HCT116 (cell line): ENCODE measurements at regions not wholly inside any gene's neighbourhood (a gene's known extent, or its start where the extent isn't known, plus 50 kb on each side); places are given as distances from the start of the nearest gene placed in this dataset.

Experiments used
- ATAC-seq: fragments of 200-7000 bp; cut with Tn5 transposase; 2 replicates; pipeline ENCODE4 v1.9.1; 2020; ENCODE audit warnings: mild to moderate bottlenecking, moderate library complexity
- BruUV-seq: library from RNA; stranded (reverse); fragments of 400-500 nt; replicated peaks from 2 replicates; lab custom pipeline; 2021; lab: Mats Ljungman, UMichigan
- CTCF ChIA-PET: fragments of 300-600 bp; sonication (Branson Sonifier 250); formaldehyde crosslinking; loops from one replicate; lab custom pipeline; 2021; ENCODE audit warnings: antibody characterized with exemption; lab: Charles Lee
- POLR2A ChIA-PET: fragments of 300-600, 350-600 bp; sonication (Branson Sonifier 250); formaldehyde crosslinking; loops from one replicate; lab custom pipeline; 2021; ENCODE audit warnings: antibody characterized with exemption; lab: Charles Lee
- RAD21 ChIA-PET, 2 experiments: fragments of 300-600 bp; sonication (Branson Sonifier 250); formaldehyde crosslinking; loops; one replicate each; lab custom pipeline; 2023; ENCODE audit warnings: low total read pairs in 2 of 2; ENCODE audit not compliant: uncharacterized antibody in 2 of 2, unreplicated experiment in 2 of 2, low non-redundant PET in 1 of 2; lab: Charles Lee
- DNase-seq: peaks from one replicate; pipeline ENCODE4 v3.0.0-alpha.2; 2010; ENCODE audit warnings: low read depth, low spot score
- H2AFZ ChIP-seq: fragments of 200-600 bp; shearing (Covaris generic), sonication (generic); 2 replicates; pipeline ENCODE4 v1.6.1; 2017; ENCODE audit warnings: low read depth, mixed run types, mixed read lengths, antibody characterized with exemption, low read length; ENCODE audit not compliant: poor library complexity, severe bottlenecking
- H3K27ac ChIP-seq: 2 replicates; pipeline ENCODE4 v1.5.1; 2012; ENCODE audit warnings: low read depth, low read length
- H3K27me3 ChIP-seq: fragments of 200-600 bp; sonication (generic); 2 replicates; pipeline ENCODE4 v1.6.1; 2016; ENCODE audit warnings: mixed run types, low read length, mixed read lengths; ENCODE audit not compliant: insufficient read depth
- H3K36me3 ChIP-seq, 2 experiments: fragments of 200-500 bp in 1 of 2; fragments of 200-600 bp in 1 of 2; sonication (Bioruptor generic) in 1 of 2; sonication (generic) in 1 of 2; 2 replicates each; pipeline versions ENCODE4 v1.5.1 to v1.6.1; 2014 to 2016; ENCODE audit warnings: low read length in 2 of 2, inconsistent platforms in 1 of 2, mixed read lengths in 1 of 2, mixed run types in 1 of 2; ENCODE audit not compliant: insufficient read depth in 2 of 2, control insufficient read depth in 1 of 2
- H3K4me1 ChIP-seq, 2 experiments: fragments of 200-600 bp in 1 of 2; sonication (generic) in 1 of 2; 2 replicates each; pipeline versions ENCODE4 v1.5.1 to v1.6.1; 2012 to 2017; ENCODE audit warnings: low read length in 2 of 2, inconsistent platforms in 1 of 2, mild to moderate bottlenecking in 1 of 2, mixed read lengths in 1 of 2, mixed run types in 1 of 2, moderate library complexity in 1 of 2; ENCODE audit not compliant: insufficient read depth in 2 of 2, control insufficient read depth in 1 of 2
- H3K4me2 ChIP-seq: fragments of 200-600 bp; sonication (generic); 2 replicates; pipeline ENCODE4 v1.6.1; 2017; ENCODE audit warnings: mixed run types, low read length, mixed read lengths
- H3K4me3 ChIP-seq, 2 experiments: fragments of 200-600 bp in 1 of 2; sonication (generic) in 1 of 2; replicated peaks in 1 of 2; 2 replicates each; pipeline ENCODE4 v1.5.1; 2011 to 2016; ENCODE audit warnings: low read length in 2 of 2, control low read depth in 1 of 2, low read depth in 1 of 2, mild to moderate bottlenecking in 1 of 2, mixed read lengths in 1 of 2, mixed run types in 1 of 2
- H3K79me2 ChIP-seq: fragments of 200-600 bp; sonication (generic); 2 replicates; pipeline ENCODE4 v1.6.1; 2017; ENCODE audit warnings: mild to moderate bottlenecking, mixed run types, low read length, moderate library complexity, mixed read lengths; ENCODE audit not compliant: insufficient read depth
- H3K9ac ChIP-seq: fragments of 200-600 bp; sonication (generic); 2 replicates; pipeline ENCODE4 v1.6.1; 2016; ENCODE audit warnings: low read length, mixed read lengths
- H3K9me2 ChIP-seq: fragments of 200-600 bp; sonication (generic), shearing (Covaris generic); 2 replicates; pipeline ENCODE4 v1.6.1; 2017; ENCODE audit warnings: mixed run types, mild to moderate bottlenecking, moderate library complexity; ENCODE audit not compliant: insufficient read depth
- H3K9me3 ChIP-seq, 2 experiments: fragments of 200-500 bp in 1 of 2; fragments of 200-600 bp in 1 of 2; sonication (Bioruptor generic) in 1 of 2; sonication (generic) in 1 of 2; 2 replicates each; pipeline ENCODE4 v1.6.1; 2014 to 2017; ENCODE audit warnings: low read length in 2 of 2, mixed read lengths in 2 of 2, inconsistent platforms in 1 of 2, low read depth in 1 of 2, mild to moderate bottlenecking in 1 of 2, mixed run types in 1 of 2, moderate library complexity in 1 of 2; ENCODE audit not compliant: control insufficient read depth in 1 of 2, insufficient read depth in 1 of 2
- H4K20me1 ChIP-seq: fragments of 200-600 bp; sonication (generic), shearing (Covaris generic); 2 replicates; pipeline ENCODE4 v1.6.1; 2017; ENCODE audit warnings: mixed run types, mild to moderate bottlenecking, moderate library complexity; ENCODE audit not compliant: insufficient read depth
- CBX3 ChIP-seq: IDR thresholded peaks from 2 replicates; pipeline ENCODE4 v1.6.1; 2012; ENCODE audit warnings: low read depth
- CEBPB ChIP-seq: IDR thresholded peaks from 2 replicates; pipeline ENCODE4 v1.6.1; 2012; ENCODE audit warnings: low read depth
- EGR1 ChIP-seq: IDR thresholded peaks from 2 replicates; pipeline ENCODE4 v1.6.1; 2012; ENCODE audit warnings: low read depth
- ELF1 ChIP-seq: IDR thresholded peaks from 2 replicates; pipeline ENCODE4 v1.6.1; 2012; ENCODE audit warnings: low read depth, borderline replicate concordance
- EZH2 ChIP-seq: fragments of 200-600 bp; sonication (generic); IDR thresholded peaks from 2 replicates; pipeline ENCODE4 v1.6.1; 2017; ENCODE audit warnings: antibody characterized with exemption, mixed run types
- EZH2phosphoT487 ChIP-seq: fragments of 200-600 bp; IDR thresholded peaks from 2 replicates; pipeline ENCODE4 v1.6.1; 2018; ENCODE audit warnings: antibody characterized with exemption, borderline replicate concordance
- FOSL1 ChIP-seq: IDR thresholded peaks from 2 replicates; pipeline ENCODE4 v1.6.1; 2012; ENCODE audit warnings: low read depth
- JUND ChIP-seq: IDR thresholded peaks from 2 replicates; pipeline ENCODE4 v1.6.1; 2012
- POLR2AphosphoS5 ChIP-seq: IDR thresholded peaks from 2 replicates; pipeline ENCODE4 v1.6.1; 2011; ENCODE audit warnings: mild to moderate bottlenecking, low read depth, low read length, moderate library complexity
- SIN3A ChIP-seq: IDR thresholded peaks from 2 replicates; pipeline ENCODE4 v1.6.1; 2012; ENCODE audit warnings: low read depth
- SP1 ChIP-seq: IDR thresholded peaks from 2 replicates; pipeline ENCODE4 v1.6.1; 2012; ENCODE audit warnings: low read depth
- SRF ChIP-seq: IDR thresholded peaks from 2 replicates; pipeline ENCODE4 v1.6.1; 2012; ENCODE audit warnings: low read depth
- TCF7L2 ChIP-seq: IDR thresholded peaks from 2 replicates; pipeline ENCODE4 v1.7.0; 2011; ENCODE audit warnings: borderline replicate concordance, inconsistent platforms; ENCODE audit not compliant: insufficient read depth, insufficient read length; ENCODE audit errors: extremely low read depth
- YY1 ChIP-seq: IDR thresholded peaks from 2 replicates; pipeline ENCODE4 v1.6.1; 2011; ENCODE audit warnings: low read length, low read depth, moderate library complexity, mild to moderate bottlenecking; ENCODE audit not compliant: insufficient replicate concordance; ENCODE audit errors: extremely low read depth
- ZBTB33 ChIP-seq: IDR thresholded peaks from 2 replicates; pipeline ENCODE4 v1.6.1; 2011; ENCODE audit warnings: mild to moderate bottlenecking, low read length, moderate library complexity; ENCODE audit not compliant: insufficient replicate concordance; ENCODE audit errors: extremely low read depth
- ZNF274 ChIP-seq: fragments of 200-500 bp; sonication (Bioruptor generic); IDR thresholded peaks from 2 replicates; pipeline ENCODE4 v1.6.1; 2014; ENCODE audit warnings: mild to moderate bottlenecking, low read depth, low read length, inconsistent platforms
- intact Hi-C: fragments of 100-400 bp; cut with micrococcal nuclease; formaldehyde crosslinking; loops from 2 replicates; pipeline ENCODE4 v1.10.0; 2022
- TF ChIP-seq, protein P1 (sequence below): IDR thresholded peaks from 2 replicates; pipeline ENCODE4 v1.6.1; 2012

DNA sequence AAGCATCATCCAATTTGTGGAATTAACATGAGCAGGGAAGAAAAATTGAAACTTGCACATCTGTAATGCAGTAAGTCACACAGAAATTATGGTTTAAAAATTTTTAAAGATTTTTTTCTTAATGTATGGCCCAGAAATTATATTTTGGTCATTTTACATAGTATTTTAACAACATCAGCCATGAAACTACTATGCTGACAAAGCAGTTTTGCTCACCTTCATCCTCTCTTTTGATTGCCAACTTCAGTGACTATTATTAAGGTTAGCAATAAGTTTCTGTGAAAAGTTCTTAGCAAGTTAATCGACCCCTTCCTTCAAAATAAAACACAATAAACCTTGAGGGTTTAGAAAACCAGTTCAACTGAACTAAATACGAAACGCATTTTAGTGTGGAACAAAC lies 1347.0 kb downstream of the EPHA7 start:
- CTCF ChIA-PET, result no interaction called here
- no peak overlapping the region for H3K9ac ChIP-seq
- peaks cover 0 to 14% of the 10 kb centered on the region in 2 experiments; a peak in 2 of 4 replicates for H3K9me3 ChIP-seq
- H3K79me2 ChIP-seq, result no peaks in the 10 kb centered on the region
- RAD21 ChIA-PET, result no interaction called here
- H3K36me3 ChIP-seq, result no peaks in the 10 kb centered on the region
- no peak overlapping the region for H3K4me3 ChIP-seq
- H3K4me2 ChIP-seq, result no peak overlapping the region
- ATAC-seq (no peak), DNase-seq (no peak)
- H3K27ac ChIP-seq, result no peak overlapping the region
- BruUV-seq, result no TSS peak
- H3K4me1 ChIP-seq, result no peaks in the 10 kb centered on the region
- TF ChIP-seq SIN3A (no peak), POLR2AphosphoS5 (no peak), EZH2 (no peak), FOSL1 (no peak), EZH2phosphoT487 (no peak), ZBTB33 (no peak), TCF7L2 (no peak), ELF1 (no peak), EGR1 (no peak), ZNF274 (no peak), SRF (no peak), YY1 (no peak), SP1 (no peak), CBX3 (no peak), JUND (no peak), CEBPB (no peak)
- TF ChIP-seq, protein P1, sequence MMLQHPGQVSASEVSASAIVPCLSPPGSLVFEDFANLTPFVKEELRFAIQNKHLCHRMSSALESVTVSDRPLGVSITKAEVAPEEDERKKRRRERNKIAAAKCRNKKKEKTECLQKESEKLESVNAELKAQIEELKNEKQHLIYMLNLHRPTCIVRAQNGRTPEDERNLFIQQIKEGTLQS, result no peak
- TF ChIP-seq, all 23 proteins: peak for 0
- Histone ChIP-seq H4K20me1 (no peaks in the 10 kb centered on the region), H3K27me3 (no peaks in the 10 kb centered on the region), H2AFZ (no peak overlapping the region), H3K9me2 (no peaks in the 10 kb centered on the region)
- POLR2A ChIA-PET, result no interaction called here
- intact Hi-C loops, result no loop called here
